ENCODE measurements at regions not wholly inside any gene's neighbourhood (a gene's known extent, or its start where the extent isn't known, plus 50 kb on each side); places are given as distances from the start of the nearest gene placed in this dataset.

- no peak for TF ChIP-seq CHD7 (IDR thresholded peaks at IDR 0.05; ENCODE audit: insufficient replicate concordance, low read length)
- no peak for TF ChIP-seq NANOG (IDR thresholded peaks at IDR 0.05; ENCODE audit: insufficient read depth, low read depth, low read length, poor library complexity, severe bottlenecking)
- TF ChIP-seq HDAC6 (IDR thresholded peaks at IDR 0.05; ENCODE audit: low read depth, low read length): no peak
- no peak for TF ChIP-seq CEBPB (IDR thresholded peaks at IDR 0.05; ENCODE audit: low read depth, low read length)
- TF ChIP-seq EP300 (IDR thresholded peaks at IDR 0.05; ENCODE audit: borderline replicate concordance in 1 of 2, low read depth in 2 of 2, low read length in 2 of 2): no peak
- no peak for TF ChIP-seq TEAD4 (IDR thresholded peaks at IDR 0.05; ENCODE audit: low read depth, low read length)
- TF ChIP-seq SIX5 (IDR thresholded peaks at IDR 0.05; ENCODE audit: low read depth, low read length): no peak
- TF ChIP-seq ASH2L (IDR thresholded peaks at IDR 0.05; ENCODE audit: low read length): no peak
- TF ChIP-seq CBX5 (IDR thresholded peaks at IDR 0.05; ENCODE audit: low read depth, low read length): no peak
Measured at GRCh38 chr2:39998617-39999016, 219.6 kb upstream of the THUMPD2 start (continued).

All from H1 (cell line).